Thyroid gland (tissue), 4 donors: ENCODE measurements at regions not wholly inside any gene's neighbourhood (a gene's known extent, or its start where the extent isn't known, plus 50 kb on each side); places are given as distances from the start of the nearest gene placed in this dataset.

ENCODE experiments used
- POLR2A ChIP-seq, 2 donors: fragments of 450-650 bp; IDR thresholded peaks; one replicate each; pipeline ENCODE4 v1.6.1; 2017; ENCODE audit warnings: antibody characterized with exemption in 2 of 2, mild to moderate bottlenecking in 2 of 2, moderate library complexity in 1 of 2
- TF ChIP-seq, protein P1 (sequence below), 6 experiments: fragments of 200-600 bp in 3 of 6; fragments of 450-650 bp in 3 of 6; sonication (generic) in 3 of 6; IDR thresholded peaks; one replicate each; pipeline ENCODE4 v1.5.1; 2016 to 2019; ENCODE audit warnings: antibody characterized with exemption in 6 of 6, mild to moderate bottlenecking in 2 of 6, inconsistent platforms in 1 of 6, moderate library complexity in 1 of 6

GRCh38 chr11:27230192-27230572, 132.8 kb downstream of the CCDC34 start:
- TF ChIP-seq, protein P1, sequence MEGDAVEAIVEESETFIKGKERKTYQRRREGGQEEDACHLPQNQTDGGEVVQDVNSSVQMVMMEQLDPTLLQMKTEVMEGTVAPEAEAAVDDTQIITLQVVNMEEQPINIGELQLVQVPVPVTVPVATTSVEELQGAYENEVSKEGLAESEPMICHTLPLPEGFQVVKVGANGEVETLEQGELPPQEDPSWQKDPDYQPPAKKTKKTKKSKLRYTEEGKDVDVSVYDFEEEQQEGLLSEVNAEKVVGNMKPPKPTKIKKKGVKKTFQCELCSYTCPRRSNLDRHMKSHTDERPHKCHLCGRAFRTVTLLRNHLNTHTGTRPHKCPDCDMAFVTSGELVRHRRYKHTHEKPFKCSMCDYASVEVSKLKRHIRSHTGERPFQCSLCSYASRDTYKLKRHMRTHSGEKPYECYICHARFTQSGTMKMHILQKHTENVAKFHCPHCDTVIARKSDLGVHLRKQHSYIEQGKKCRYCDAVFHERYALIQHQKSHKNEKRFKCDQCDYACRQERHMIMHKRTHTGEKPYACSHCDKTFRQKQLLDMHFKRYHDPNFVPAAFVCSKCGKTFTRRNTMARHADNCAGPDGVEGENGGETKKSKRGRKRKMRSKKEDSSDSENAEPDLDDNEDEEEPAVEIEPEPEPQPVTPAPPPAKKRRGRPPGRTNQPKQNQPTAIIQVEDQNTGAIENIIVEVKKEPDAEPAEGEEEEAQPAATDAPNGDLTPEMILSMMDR (IDR thresholded peaks at IDR 0.05), result no peak
- TF ChIP-seq POLR2A (IDR thresholded peaks at IDR 0.05), result no peak
